B cell (primary cell): ENCODE measurements at regions not wholly inside any gene's neighbourhood (a gene's known extent, or its start where the extent isn't known, plus 50 kb on each side); places are given as distances from the start of the nearest gene placed in this dataset.
"Not testable (repeated sequence)": the region's sequence is repeated elsewhere in the genome, so short reads cannot be mapped to it uniquely, and the experiment has no call there.

Experiments used
- ATAC-seq: fragments of 200-7000 bp; cut with Tn5 transposase; one replicate; pipeline ENCODE4 v1.10.0; 2021; ENCODE audit warnings: low read depth, mild to moderate bottlenecking, moderate number of reproducible peaks, moderate library complexity
- CTCF ChIA-PET: fragments of 350-600 bp; sonication (Branson Sonifier 250); formaldehyde crosslinking; loops from one replicate; lab custom pipeline; 2021; ENCODE audit warnings: antibody characterized with exemption, inconsistent platforms; lab: Charles Lee
- POLR2A ChIA-PET: fragments of 350-600 bp; sonication (Branson Sonifier 250); formaldehyde crosslinking; loops from one replicate; lab custom pipeline; 2021; ENCODE audit warnings: antibody characterized with exemption; lab: Charles Lee
- DNase-seq: peaks from one replicate; pipeline ENCODE4 v3.0.0; 2013
- H2AFZ ChIP-seq: 2 replicates; pipeline ENCODE4 v1.6.1; 2012; ENCODE audit warnings: mild to moderate bottlenecking, low read depth, low read length; ENCODE audit not compliant: insufficient read depth, poor library complexity, severe bottlenecking
- H3K27ac ChIP-seq, 2 donors: 1 replicate in 1 of 2; 2 replicates in 1 of 2; pipeline ENCODE4 v1.5.1; 2012 to 2013; ENCODE audit warnings: low read length in 2 of 2, mild to moderate bottlenecking in 2 of 2, moderate library complexity in 1 of 2
- H3K27me3 ChIP-seq, 4 experiments: fragments of 200-600 bp in 1 of 4; sonication (generic) in 1 of 4; replicated peaks in 1 of 4; 1 replicate in 2 of 4; 2 replicates in 2 of 4; pipeline versions ENCODE4 v1.6.1 to v1.7.0; 2013 to 2016; ENCODE audit warnings: low read length in 3 of 4, mild to moderate bottlenecking in 2 of 4, mixed read lengths in 1 of 4, moderate library complexity in 1 of 4; ENCODE audit not compliant: insufficient read depth in 4 of 4, control insufficient read depth in 3 of 4; ENCODE audit errors: control extremely low read depth in 1 of 4
- H3K36me3 ChIP-seq, 2 experiments: replicated peaks in 1 of 2; 1 replicate in 1 of 2; 2 replicates in 1 of 2; pipeline versions ENCODE4 v1.6.1 to v1.7.1; 2013; ENCODE audit warnings: low read length in 1 of 2; ENCODE audit not compliant: insufficient read depth in 2 of 2, control insufficient read depth in 1 of 2; ENCODE audit errors: control extremely low read depth in 1 of 2, extremely low read depth in 1 of 2
- H3K4me1 ChIP-seq, 2 donors: fragments of 200-600 bp in 1 of 2; sonication (generic) in 1 of 2; 1 replicate in 1 of 2; 2 replicates in 1 of 2; pipeline versions ENCODE4 v1.5.1 to v1.6.1; 2013 to 2017; ENCODE audit warnings: low read length in 2 of 2; ENCODE audit not compliant: control insufficient read depth in 2 of 2, insufficient read depth in 2 of 2
- H3K4me2 ChIP-seq: replicated peaks from 2 replicates; pipeline ENCODE3; 2012; ENCODE audit warnings: mild to moderate bottlenecking, low read depth, low read length; ENCODE audit not compliant: poor library complexity, severe bottlenecking
- H3K4me3 ChIP-seq, 5 experiments: fragments of 200-600 bp in 1 of 5; sonication (generic) in 1 of 5; 1 replicate in 3 of 5; 2 replicates in 2 of 5; pipeline versions ENCODE4 v1.5.1 to v1.7.0; 2011 to 2016; ENCODE audit warnings: low read length in 4 of 5, mild to moderate bottlenecking in 4 of 5, low read depth in 2 of 5, control low read depth in 1 of 5, moderate library complexity in 1 of 5; ENCODE audit not compliant: insufficient read depth in 1 of 5; ENCODE audit errors: control extremely low read depth in 1 of 5, extremely low read depth in 1 of 5
- H3K79me2 ChIP-seq: fragments of 200-600 bp; sonication (generic); one replicate; pipeline ENCODE4 v1.6.0; 2016; ENCODE audit warnings: low read length; ENCODE audit not compliant: control insufficient read depth, insufficient read depth
- H3K9ac ChIP-seq: fragments of 200-600 bp; sonication (generic); 2 replicates; pipeline ENCODE4 v1.6.1; 2017; ENCODE audit warnings: mild to moderate bottlenecking, low read length, moderate library complexity
- H3K9me3 ChIP-seq, 3 donors: one replicate each; pipeline versions ENCODE4 v1.6.1 to v1.7.1; 2013; ENCODE audit warnings: low read length in 2 of 3; ENCODE audit not compliant: control insufficient read depth in 2 of 3, insufficient read depth in 1 of 3; ENCODE audit errors: control extremely low read depth in 1 of 3
- H4K20me1 ChIP-seq: 2 replicates; pipeline ENCODE4 v1.6.0; 2012; ENCODE audit warnings: mild to moderate bottlenecking, low read length; ENCODE audit not compliant: insufficient read depth, control insufficient read depth, poor library complexity, severe bottlenecking
- H3K27ac Mint-ChIP-seq: one replicate; pipeline ENCODE4 v1.8.0; 2021; ENCODE audit warnings: mixed read lengths
- H3K27me3 Mint-ChIP-seq: one replicate; pipeline ENCODE4 v1.8.0; 2021; ENCODE audit warnings: mixed read lengths
- H3K4me1 Mint-ChIP-seq: one replicate; pipeline ENCODE4 v1.8.0; 2021; ENCODE audit warnings: mixed read lengths
- H3K4me3 Mint-ChIP-seq: one replicate; pipeline ENCODE4 v1.8.0; 2021; ENCODE audit warnings: mixed read lengths
- H3K9me3 Mint-ChIP-seq: one replicate; pipeline ENCODE4 v1.8.0; 2022; ENCODE audit warnings: mixed read lengths; ENCODE audit not compliant: insufficient read depth
- CTCF ChIP-seq: fragments of 200-600 bp; IDR thresholded peaks from one replicate; pipeline ENCODE4 v1.8.0; 2022; ENCODE audit warnings: antibody characterized with exemption, mild to moderate bottlenecking
- EZH2 ChIP-seq: IDR thresholded peaks from 2 replicates; pipeline ENCODE4 v1.6.1; 2012; ENCODE audit warnings: borderline replicate concordance, low read depth, mild to moderate bottlenecking, moderate library complexity, low read length; ENCODE audit not compliant: insufficient read depth, poor library complexity, severe bottlenecking
- WGBS: methylation state at CpG from one replicate; pipeline ENCODE4 v1.1.5; 2013; ENCODE audit warnings: missing lambda C conversion rate; ENCODE audit not compliant: insufficient coverage; 5-methylcytosine and 5-hydroxymethylcytosine counted together
- intact Hi-C: fragments of 100-400 bp; cut with micrococcal nuclease; formaldehyde crosslinking; loops from one replicate; pipeline ENCODE4 v1.10.0; 2022

GRCh38 chr2:44061876-44062275, 66.1 kb upstream of the LRPPRC start:
- Mint-ChIP-seq H3K4me3 (no peak overlapping the region), H3K4me1 (no peaks in the 10 kb centered on the region), H3K27me3 (peaks cover 9% of the 10 kb centered on the region), H3K9me3 (no peaks in the 10 kb centered on the region), H3K27ac (no peak overlapping the region)
- WGBS = 92% methylated on average over 2 of the region's 7 CpGs
- DNase-seq (no peak), ATAC-seq (no peak)
- H3K4me2 ChIP-seq = no peak overlapping the region
- H3K4me1 ChIP-seq = no peaks in the 10 kb centered on the region
- H3K4me3 ChIP-seq = no peak overlapping the region
- intact Hi-C loops = no loop called here
- H3K9ac ChIP-seq = no peak overlapping the region
- no peak overlapping the region for H2AFZ ChIP-seq
- no peaks in the 10 kb centered on the region for H3K36me3 ChIP-seq
- CTCF ChIA-PET = no interaction called here
- no peaks in the 10 kb centered on the region for H3K79me2 ChIP-seq
- TF ChIP-seq CTCF (no peak), EZH2 (no peak)
- no peak overlapping the region for H3K27ac ChIP-seq
- POLR2A ChIA-PET = interaction anchor here (0.6 kb wide), 1 partner anchor 10 kb away, joined by 7 read pairs; no protein-coding TSS in a partner anchor
- peaks cover 0 to 3% (median 0%) of the 10 kb centered on the region in 4 experiments for H3K27me3 ChIP-seq
- H4K20me1 ChIP-seq = no peaks in the 10 kb centered on the region
- no peaks in the 10 kb centered on the region for H3K9me3 ChIP-seq

GRCh38 chr2:44063033-44063432, 67.2 kb upstream of the LRPPRC start:
- Mint-ChIP-seq H3K9me3 (no peaks in the 10 kb centered on the region), H3K4me1 (no peaks in the 10 kb centered on the region), H3K27me3 (peaks cover 9% of the 10 kb centered on the region), H3K27ac (no peak overlapping the region), H3K4me3 (no peak overlapping the region)
- Histone ChIP-seq H3K4me3 (no peak overlapping the region), H3K4me2 (no peak overlapping the region), H3K27ac (no peak overlapping the region), H4K20me1 (no peaks in the 10 kb centered on the region), H3K79me2 (no peaks in the 10 kb centered on the region), H3K27me3 (peaks cover 0 to 3% (median 0%) of the 10 kb centered on the region in 4 experiments), H3K9me3 (peaks cover 0 to 7% (median 0%) of the 10 kb centered on the region in 3 donors), H3K36me3 (no peaks in the 10 kb centered on the region), H3K9ac (no peak overlapping the region), H2AFZ (no peak overlapping the region), H3K4me1 (no peaks in the 10 kb centered on the region)
- ChIA-PET POLR2A (interaction anchor here (0.7 kb wide), 1 partner anchor 33 kb away, joined by 3 read pairs; no protein-coding TSS in a partner anchor), CTCF (interaction anchor here (1.0 kb wide), 1 partner anchor 19 kb away, joined by 4 read pairs; no protein-coding TSS in a partner anchor)
- TF ChIP-seq CTCF (no peak), EZH2 (no peak)
- ATAC-seq (no peak), DNase-seq (no peak)
- intact Hi-C loops = no loop called here
- 95% methylated on average over 2 of the region's 4 CpGs for WGBS

- H3K4me1 ChIP-seq, H3K27ac ChIP-seq, H3K9me3 Mint-ChIP-seq, H3K79me2 ChIP-seq, H3K4me3 Mint-ChIP-seq, H3K27ac Mint-ChIP-seq, H3K4me1 Mint-ChIP-seq, CTCF ChIA-PET, H3K27me3 ChIP-seq, H3K27me3 Mint-ChIP-seq, POLR2A ChIA-PET, ATAC-seq, H3K4me2 ChIP-seq, H3K9ac ChIP-seq, H2AFZ ChIP-seq, H3K36me3 ChIP-seq, intact Hi-C loops, H4K20me1 ChIP-seq, H3K4me3 ChIP-seq, DNase-seq: not testable (repeated sequence)
- H3K9me3 ChIP-seq = peaks cover 0 to 13% (median 3%) of the 10 kb centered on the region in 3 donors
- 98% methylated on average over 4 of the region's 6 CpGs for WGBS
These were observed 68.5 kb upstream of the LRPPRC start for GRCh38 chr2:44064281-44064680.
